Endodermal cell (in vitro differentiated cells): ENCODE measurements at regions not wholly inside any gene's neighbourhood (a gene's known extent, or its start where the extent isn't known, plus 50 kb on each side); places are given as distances from the start of the nearest gene placed in this dataset.

Experiments used
- DNase-seq: peaks from one replicate; pipeline ENCODE4 v3.0.0-alpha.2; 2017
- H3K27ac ChIP-seq: 2 replicates; pipeline ENCODE4 v1.5.1; 2013; ENCODE audit warnings: mild to moderate bottlenecking, low read depth, low read length, moderate library complexity
- H3K27me3 ChIP-seq: 2 replicates; pipeline ENCODE4 v1.6.1; 2013; ENCODE audit warnings: mild to moderate bottlenecking, low read length, moderate library complexity; ENCODE audit not compliant: insufficient read depth, control insufficient read depth, poor library complexity, severe bottlenecking
- H3K36me3 ChIP-seq: 2 replicates; pipeline ENCODE4 v1.7.0; 2013; ENCODE audit warnings: mild to moderate bottlenecking, low read length, moderate library complexity; ENCODE audit not compliant: control insufficient read depth, insufficient read depth
- H3K4me1 ChIP-seq: one replicate; pipeline ENCODE4 v1.7.0; 2013; ENCODE audit warnings: low read length; ENCODE audit not compliant: control insufficient read depth, insufficient read depth
- H3K4me3 ChIP-seq: 2 replicates; pipeline ENCODE4 v1.5.1; 2013; ENCODE audit warnings: mild to moderate bottlenecking, low read length, moderate library complexity
- H3K9ac ChIP-seq: 2 replicates; pipeline ENCODE4 v1.6.1; 2013; ENCODE audit warnings: mild to moderate bottlenecking, low read length, moderate library complexity; ENCODE audit not compliant: poor library complexity, severe bottlenecking; ENCODE audit errors: extremely low read depth
- H3K9me3 ChIP-seq: 2 replicates; pipeline ENCODE4 v1.6.1; 2013; ENCODE audit warnings: mild to moderate bottlenecking, low read length, moderate library complexity; ENCODE audit not compliant: control insufficient read depth
- H3K27ac Mint-ChIP-seq: 2 replicates; pipeline ENCODE4 v1.8.0; 2020; ENCODE audit warnings: mixed read lengths
- H3K27me3 Mint-ChIP-seq: 2 replicates; pipeline ENCODE4 v1.8.0; 2021; ENCODE audit warnings: mild to moderate bottlenecking, mixed read lengths; ENCODE audit not compliant: insufficient read depth
- H3K36me3 Mint-ChIP-seq: 2 replicates; pipeline ENCODE4 v1.8.0; 2020; ENCODE audit warnings: low read depth, mixed read lengths
- H3K4me1 Mint-ChIP-seq: 2 replicates; pipeline ENCODE4 v1.8.0; 2020; ENCODE audit warnings: mixed read lengths
- H3K4me3 Mint-ChIP-seq: 2 replicates; pipeline ENCODE4 v1.8.0; 2020; ENCODE audit warnings: mild to moderate bottlenecking, moderate library complexity, mixed read lengths
- H3K9me3 Mint-ChIP-seq: 2 replicates; pipeline ENCODE4 v1.8.0; 2020; ENCODE audit warnings: mild to moderate bottlenecking, mixed read lengths
- CTCF ChIP-seq: fragments of 200-600 bp; sonication (generic); conservative IDR thresholded peaks from 2 replicates; pipeline ENCODE4 v1.5.0; 2021; ENCODE audit warnings: antibody characterized with exemption, mild to moderate bottlenecking
- WGBS, 2 experiments: methylation state at CpG; one replicate each; pipeline versions ENCODE4 v1.1.5 to v1.1.7; 2013; ENCODE audit warnings: missing lambda C conversion rate in 2 of 2, mixed read lengths in 1 of 2; ENCODE audit not compliant: insufficient coverage in 1 of 2, insufficient read length in 1 of 2; 5-methylcytosine and 5-hydroxymethylcytosine counted together

GRCh38 chr12:111310076-111310870 lies 58.6 kb downstream of the PHETA1 start:
- TF ChIP-seq CTCF, result no peak
- WGBS, 2 experiments, result 92 to 94% methylated on average over 15 to 37 of the region's 37 CpGs
- Histone ChIP-seq H3K9me3 (peaks cover 5% of the 10 kb centered on the region), H3K9ac (no peak overlapping the region), H3K27ac (no peak overlapping the region), H3K27me3 (no peaks in the 10 kb centered on the region), H3K36me3 (peaks cover 7% of the 10 kb centered on the region), H3K4me3 (no peak overlapping the region), H3K4me1 (no peaks in the 10 kb centered on the region)
- H3K36me3 Mint-ChIP-seq, result peaks cover 38% of the 10 kb centered on the region
- peaks cover 1% of the 10 kb centered on the region for H3K4me1 Mint-ChIP-seq
- peaks cover 6% of the 10 kb centered on the region for H3K9me3 Mint-ChIP-seq
- H3K27me3 Mint-ChIP-seq, result no peaks in the 10 kb centered on the region
- DNase-seq, result no peak
- no peak overlapping the region for H3K4me3 Mint-ChIP-seq
- H3K27ac Mint-ChIP-seq, result no peak overlapping the region

GRCh38 chr12:111309584-111309983 lies 59.3 kb downstream of the PHETA1 start:
- Mint-ChIP-seq H3K27ac (no peak overlapping the region), H3K4me1 (peaks cover 1% of the 10 kb centered on the region), H3K9me3 (peaks cover 13% of the 10 kb centered on the region), H3K4me3 (no peak overlapping the region), H3K36me3 (peaks cover 45% of the 10 kb centered on the region), H3K27me3 (no peaks in the 10 kb centered on the region)
- no peak overlapping the region for H3K4me3 ChIP-seq
- H3K36me3 ChIP-seq, result peaks cover 14% of the 10 kb centered on the region
- TF ChIP-seq CTCF, result no peak
- H3K27ac ChIP-seq, result no peak overlapping the region
- DNase-seq, result no peak
- peaks cover 12% of the 10 kb centered on the region for H3K9me3 ChIP-seq
- no peak overlapping the region for H3K9ac ChIP-seq
- no peaks in the 10 kb centered on the region for H3K27me3 ChIP-seq
- no peaks in the 10 kb centered on the region for H3K4me1 ChIP-seq
- 83 to 86% methylated on average over 3 of the region's 3 CpGs for WGBS, 2 experiments

GRCh38 chr12:111308473-111308872 lies 60.4 kb downstream of the PHETA1 start:
- no peak overlapping the region for H3K4me3 Mint-ChIP-seq
- 90 to 94% methylated on average over 6 to 7 of the region's 7 CpGs for WGBS, 2 experiments

More at GRCh38 chr12:111308473-111308872, 60.4 kb downstream of the PHETA1 start:
- Mint-ChIP-seq H3K4me1 (no peaks in the 10 kb centered on the region), H3K27me3 (no peaks in the 10 kb centered on the region), H3K9me3 (peaks cover 23% of the 10 kb centered on the region), H3K36me3 (peaks cover 45% of the 10 kb centered on the region), H3K27ac (no peak overlapping the region)
- Histone ChIP-seq H3K27ac (no peak overlapping the region), H3K9ac (no peak overlapping the region), H3K36me3 (peaks cover 18% of the 10 kb centered on the region), H3K27me3 (no peaks in the 10 kb centered on the region), H3K9me3 (peaks cover 23% of the 10 kb centered on the region), H3K4me1 (no peaks in the 10 kb centered on the region), H3K4me3 (no peak overlapping the region)
- DNase-seq, result no peak
- no peak for TF ChIP-seq CTCF
